ENCODE measurements at regions not wholly inside any gene's neighbourhood (a gene's known extent, or its start where the extent isn't known, plus 50 kb on each side); places are given as distances from the start of the nearest gene placed in this dataset.
"Not testable (repeated sequence)": the region's sequence is repeated elsewhere in the genome, so short reads cannot be mapped to it uniquely, and the experiment has no call there.

GRCh38 chr4:152063621-152064240 is 302.9 kb upstream of the GATB start:
- DNase-seq (ENCODE audit: low spot score): no peak

- DNase-seq (ENCODE audit: low spot score): no peak
Measured at GRCh38 chr4:152062936-152063620, 302.3 kb upstream of the GATB start.

- DNase-seq (ENCODE audit: low spot score): no peak
Measured at GRCh38 chr4:152054731-152055130, 293.9 kb upstream of the GATB start.

GRCh38 chr4:152052451-152053057 is 291.7 kb upstream of the GATB start:
- no peak for DNase-seq (ENCODE audit: low spot score)

GRCh38 chr4:152051332-152051731 is 290.5 kb upstream of the GATB start:
- not testable (repeated sequence) for DNase-seq (ENCODE audit: low spot score)

GRCh38 chr4:152050106-152050505 is 289.3 kb upstream of the GATB start:
- DNase-seq (ENCODE audit: low spot score): no peak

GRCh38 chr4:152047451-152047850 is 286.6 kb upstream of the GATB start:
- DNase-seq (ENCODE audit: low spot score): no peak

- no peak for DNase-seq (ENCODE audit: low spot score)
Measured at GRCh38 chr4:152045807-152046571, 285.2 kb upstream of the GATB start.

GRCh38 chr4:152045449-152045806 is 284.6 kb upstream of the GATB start:
- no peak for DNase-seq (ENCODE audit: low spot score)

- DNase-seq (ENCODE audit: low spot score): no peak
Measured at GRCh38 chr4:152044331-152045036, 283.7 kb upstream of the GATB start.

- DNase-seq (ENCODE audit: low spot score): no peak
Measured at GRCh38 chr4:152041295-152041694, 280.5 kb upstream of the GATB start.

GRCh38 chr4:152039691-152040090 is 278.9 kb upstream of the GATB start:
- DNase-seq (ENCODE audit: low spot score): no peak

- DNase-seq (ENCODE audit: low spot score): no peak
Measured at GRCh38 chr4:152039023-152039481, 278.2 kb upstream of the GATB start.

- DNase-seq (ENCODE audit: low spot score): no peak
Measured at GRCh38 chr4:152038238-152038637, 277.4 kb upstream of the GATB start.

GRCh38 chr4:152037435-152037834 is 276.6 kb upstream of the GATB start:
- DNase-seq (ENCODE audit: low spot score): no peak

- no peak for DNase-seq (ENCODE audit: low spot score)
Measured at GRCh38 chr4:152033621-152034020, 272.8 kb upstream of the GATB start.

GRCh38 chr4:152032722-152033131 is 271.9 kb upstream of the GATB start:
- no peak for DNase-seq (ENCODE audit: low spot score)

GRCh38 chr4:152029631-152030030 is 268.8 kb upstream of the GATB start:
- no peak for DNase-seq (ENCODE audit: low spot score)

GRCh38 chr4:152028131-152028530 is 267.3 kb upstream of the GATB start:
- no peak for DNase-seq (ENCODE audit: low spot score)

- no peak for DNase-seq (ENCODE audit: low spot score)
Measured at GRCh38 chr4:152024881-152025280, 264.1 kb upstream of the GATB start.

GRCh38 chr4:152023674-152024073 is 262.9 kb upstream of the GATB start:
- no peak for DNase-seq (ENCODE audit: low spot score)

- DNase-seq (ENCODE audit: low spot score): no peak
Measured at GRCh38 chr4:152022543-152022942, 261.7 kb upstream of the GATB start.

Measured in HuH-7.5 (cell line).